ENCODE measurements at regions not wholly inside any gene's neighbourhood (a gene's known extent, or its start where the extent isn't known, plus 50 kb on each side); places are given as distances from the start of the nearest gene placed in this dataset.

DNA sequence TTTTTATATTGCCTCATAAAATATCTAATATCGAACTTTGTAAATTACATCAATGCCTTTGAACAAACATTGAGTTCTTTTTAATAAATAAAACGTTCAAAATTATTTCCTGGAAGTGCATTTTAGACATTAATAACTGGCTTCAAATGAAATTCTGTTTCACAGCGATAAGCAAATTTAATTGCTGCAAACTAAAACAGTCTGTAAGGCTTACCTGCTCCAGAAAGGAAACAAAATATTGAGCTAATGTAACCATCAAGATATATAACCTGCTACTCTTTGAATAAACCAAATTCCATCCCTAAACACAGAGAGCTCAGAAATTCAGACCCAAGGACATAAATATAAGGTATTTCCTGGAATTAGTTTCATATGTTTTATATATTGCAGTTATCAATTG is 651.3 kb downstream of the MED13L start:
- no peak for DNase-seq (ENCODE audit: low spot score)
- TF ChIP-seq, protein P1, sequence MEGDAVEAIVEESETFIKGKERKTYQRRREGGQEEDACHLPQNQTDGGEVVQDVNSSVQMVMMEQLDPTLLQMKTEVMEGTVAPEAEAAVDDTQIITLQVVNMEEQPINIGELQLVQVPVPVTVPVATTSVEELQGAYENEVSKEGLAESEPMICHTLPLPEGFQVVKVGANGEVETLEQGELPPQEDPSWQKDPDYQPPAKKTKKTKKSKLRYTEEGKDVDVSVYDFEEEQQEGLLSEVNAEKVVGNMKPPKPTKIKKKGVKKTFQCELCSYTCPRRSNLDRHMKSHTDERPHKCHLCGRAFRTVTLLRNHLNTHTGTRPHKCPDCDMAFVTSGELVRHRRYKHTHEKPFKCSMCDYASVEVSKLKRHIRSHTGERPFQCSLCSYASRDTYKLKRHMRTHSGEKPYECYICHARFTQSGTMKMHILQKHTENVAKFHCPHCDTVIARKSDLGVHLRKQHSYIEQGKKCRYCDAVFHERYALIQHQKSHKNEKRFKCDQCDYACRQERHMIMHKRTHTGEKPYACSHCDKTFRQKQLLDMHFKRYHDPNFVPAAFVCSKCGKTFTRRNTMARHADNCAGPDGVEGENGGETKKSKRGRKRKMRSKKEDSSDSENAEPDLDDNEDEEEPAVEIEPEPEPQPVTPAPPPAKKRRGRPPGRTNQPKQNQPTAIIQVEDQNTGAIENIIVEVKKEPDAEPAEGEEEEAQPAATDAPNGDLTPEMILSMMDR (IDR thresholded peaks at IDR 0.05; ENCODE audit: extremely low read depth, insufficient read depth, missing control alignments), result no peak
- in situ Hi-C loops (cut with MboI; ENCODE audit: low pct_unique_long_range_greater_than_20kb, low sequenced_read_pairs, unreplicated experiment), result loop anchor here (25.0 kb wide), 1 partner anchor 964 kb away; no protein-coding TSS in a partner anchor

DNA sequence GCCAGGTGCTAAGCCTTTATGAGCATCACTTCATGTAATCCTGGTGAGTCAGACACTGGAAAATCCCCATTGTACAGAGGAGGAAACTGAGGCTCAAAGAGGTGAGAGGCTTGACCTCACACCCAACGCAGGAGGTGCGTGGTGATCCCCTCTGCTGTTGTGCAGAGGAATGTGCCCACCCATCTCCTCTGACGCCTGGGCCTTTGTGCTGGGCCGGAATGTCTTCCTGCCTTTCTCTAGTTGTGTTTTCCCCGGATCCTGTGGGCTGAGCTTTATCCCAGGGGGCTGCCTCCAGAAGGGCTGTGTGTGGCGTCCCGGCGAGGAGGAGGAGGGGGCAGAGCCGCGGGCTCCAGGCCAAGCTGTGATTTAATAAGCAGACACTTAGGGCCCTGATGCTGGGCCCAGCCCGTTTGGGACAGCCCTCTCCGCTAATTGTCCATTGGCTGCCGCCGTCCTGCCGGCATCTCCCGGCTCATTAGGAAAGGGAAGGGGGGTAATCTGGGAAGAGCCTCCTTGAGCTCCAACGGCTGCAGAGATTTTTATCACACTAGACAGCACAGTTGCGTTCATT is 653.6 kb downstream of the MED13L start:
- no peak for DNase-seq (ENCODE audit: low spot score)
- in situ Hi-C loops (cut with MboI; ENCODE audit: low pct_unique_long_range_greater_than_20kb, low sequenced_read_pairs, unreplicated experiment), result no loop called here

DNA sequence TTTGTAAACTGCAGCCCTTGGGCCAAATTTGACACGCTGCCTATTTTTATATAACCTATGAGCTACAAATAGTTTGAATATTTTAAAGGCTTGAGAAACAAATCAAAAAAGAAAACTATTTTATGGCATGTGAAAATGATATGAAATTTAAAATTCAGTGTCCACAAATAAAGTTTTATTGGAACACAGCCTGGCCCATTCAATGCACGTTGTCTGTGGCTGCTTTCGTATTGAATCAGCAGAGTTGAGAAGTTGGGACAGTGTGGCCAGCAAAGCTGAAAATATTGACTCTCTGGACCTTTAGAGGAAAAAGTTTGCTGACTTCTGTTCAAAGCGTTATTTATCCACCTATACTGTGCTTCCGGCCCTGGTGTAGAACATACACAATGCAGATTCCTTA is 654.2 kb downstream of the MED13L start:
- TF ChIP-seq, protein P1 (IDR thresholded peaks at IDR 0.05; ENCODE audit: extremely low read depth, insufficient read depth, missing control alignments), result no peak
- in situ Hi-C loops (cut with MboI; ENCODE audit: low pct_unique_long_range_greater_than_20kb, low sequenced_read_pairs, unreplicated experiment), result no loop called here
- no peak for DNase-seq (ENCODE audit: low spot score)

More for the DNA sequence above, 653.6 kb downstream of the MED13L start:
- TF ChIP-seq, protein P1 (IDR thresholded peaks at IDR 0.05; ENCODE audit: extremely low read depth, insufficient read depth, missing control alignments), result no peak

DNA sequence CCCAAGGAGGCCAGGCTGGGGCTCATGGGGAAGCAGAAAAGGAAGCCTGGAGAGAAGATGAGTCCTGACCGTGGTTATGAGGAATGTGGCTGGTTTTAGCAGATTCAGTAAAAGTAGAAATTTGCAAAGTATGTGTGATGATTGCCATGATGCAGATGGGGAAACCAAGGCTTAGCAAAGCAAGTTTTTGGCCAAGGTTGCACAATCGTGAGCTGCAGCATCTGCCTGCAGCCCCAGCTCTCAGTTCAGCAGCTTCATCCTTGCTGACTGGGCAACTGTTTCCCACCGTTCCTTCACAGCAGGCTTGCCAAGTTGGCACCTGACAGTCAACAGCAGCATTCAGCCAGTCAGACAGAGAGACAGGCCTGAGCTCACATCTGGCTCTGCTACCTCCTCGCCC is 656.7 kb downstream of the MED13L start:
- DNase-seq (ENCODE audit: low spot score), result no peak
- in situ Hi-C loops (cut with MboI; ENCODE audit: low pct_unique_long_range_greater_than_20kb, low sequenced_read_pairs, unreplicated experiment), result no loop called here
- TF ChIP-seq, protein P1 (IDR thresholded peaks at IDR 0.05; ENCODE audit: extremely low read depth, insufficient read depth, missing control alignments), result no peak

DNA sequence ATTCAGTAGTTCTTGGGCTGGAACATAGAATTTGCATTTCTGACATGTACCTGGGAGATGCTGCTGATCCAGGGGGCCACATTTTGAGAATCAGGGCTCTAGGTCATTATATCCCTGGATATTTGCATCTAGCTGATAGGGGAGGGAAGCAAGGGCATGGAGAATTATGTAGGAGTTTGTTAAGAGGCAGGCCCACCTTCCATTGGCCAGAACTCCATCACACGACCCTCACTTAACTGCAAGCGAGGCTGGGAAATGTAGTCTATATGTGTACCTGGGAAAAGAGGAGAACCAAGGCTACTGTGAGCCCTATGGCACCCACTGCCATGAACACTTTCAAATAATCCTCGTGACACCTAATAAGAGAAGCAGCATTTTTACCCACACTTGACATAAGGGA is 657.6 kb downstream of the MED13L start:
- no peak for DNase-seq (ENCODE audit: low spot score)
- TF ChIP-seq, protein P1 (IDR thresholded peaks at IDR 0.05; ENCODE audit: extremely low read depth, insufficient read depth, missing control alignments), result no peak
- in situ Hi-C loops (cut with MboI; ENCODE audit: low pct_unique_long_range_greater_than_20kb, low sequenced_read_pairs, unreplicated experiment), result no loop called here

DNA sequence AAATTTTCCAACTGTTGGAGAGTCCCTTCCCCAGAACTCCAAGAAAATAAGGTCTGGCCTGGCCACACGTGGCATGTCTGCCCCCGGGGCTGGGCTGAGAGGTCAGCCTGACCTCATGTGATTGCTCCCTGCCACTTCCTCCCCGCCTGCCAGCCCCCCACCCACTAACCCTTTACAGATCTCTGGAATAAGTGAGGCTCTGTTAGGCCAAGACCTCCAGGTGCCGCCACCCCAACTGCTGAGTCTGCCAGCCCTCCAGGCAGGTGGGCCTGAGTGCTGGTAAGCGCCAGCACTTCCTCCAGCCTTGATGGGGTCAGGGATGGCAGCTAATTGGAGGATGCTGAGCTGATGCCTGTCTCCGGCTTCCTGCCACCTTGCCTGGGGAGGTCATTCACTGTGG is 658.4 kb downstream of the MED13L start:
- DNase-seq (ENCODE audit: low spot score), result no peak
- in situ Hi-C loops (cut with MboI; ENCODE audit: low pct_unique_long_range_greater_than_20kb, low sequenced_read_pairs, unreplicated experiment), result no loop called here
- TF ChIP-seq, protein P1 (IDR thresholded peaks at IDR 0.05; ENCODE audit: extremely low read depth, insufficient read depth, missing control alignments), result no peak

Data from GM13977 (cell line).